ENCODE measurements at regions not wholly inside any gene's neighbourhood (a gene's known extent, or its start where the extent isn't known, plus 50 kb on each side); places are given as distances from the start of the nearest gene placed in this dataset.

GRCh38 chr9:88074931-88075330 is 63.3 kb downstream of the SPATA31C2 start:
- TF ChIP-seq POLR2A (IDR thresholded peaks at IDR 0.05) (no peak), CTCF (IDR thresholded peaks at IDR 0.05) (no peak), POLR2AphosphoS5 (IDR thresholded peaks at IDR 0.05) (no peak)
